GM19397 (cell line): ENCODE measurements at regions not wholly inside any gene's neighbourhood (a gene's known extent, or its start where the extent isn't known, plus 50 kb on each side); places are given as distances from the start of the nearest gene placed in this dataset.
"Not testable (repeated sequence)": the region's sequence is repeated elsewhere in the genome, so short reads cannot be mapped to it uniquely, and the experiment has no call there.

Experiments used
- ATAC-seq: cut with Tn5 transposase; IDR thresholded peaks from one replicate; pipeline ENCODE4 v1.9.1; 2021; ENCODE audit warnings: mild to moderate bottlenecking, moderate library complexity; ENCODE audit not compliant: unreplicated experiment

DNA sequence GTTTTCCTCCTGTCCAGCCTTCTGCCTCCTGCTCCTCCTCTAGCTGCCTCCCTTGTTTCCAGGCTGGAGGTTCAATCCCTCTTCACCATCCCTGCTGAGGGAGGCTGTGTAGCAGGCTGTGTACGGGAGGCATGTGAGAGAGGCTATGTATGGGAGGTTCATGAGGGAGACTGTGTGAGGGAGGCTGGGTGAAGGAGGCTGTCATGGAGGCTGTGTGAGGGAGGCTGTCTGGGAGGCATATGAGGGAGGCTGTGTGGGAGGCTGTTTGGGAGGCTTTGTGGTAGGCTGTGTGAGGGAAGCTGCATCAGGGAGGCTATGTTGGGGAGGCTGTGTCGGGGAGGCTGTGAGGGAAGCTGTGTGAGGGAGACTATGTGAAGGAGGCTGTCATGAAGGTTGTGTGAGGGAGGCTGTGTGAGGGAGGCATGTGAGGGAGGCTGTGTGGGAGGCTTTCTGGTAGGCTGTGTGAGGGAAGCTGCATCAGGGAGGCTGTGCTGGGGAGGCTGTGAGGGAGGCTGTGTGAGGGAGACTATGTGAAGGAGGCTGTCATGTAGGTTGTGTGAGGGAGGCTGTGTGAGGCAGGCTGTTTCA, 123.7 kb upstream of the RNF32 start:
- ATAC-seq: no peak

DNA sequence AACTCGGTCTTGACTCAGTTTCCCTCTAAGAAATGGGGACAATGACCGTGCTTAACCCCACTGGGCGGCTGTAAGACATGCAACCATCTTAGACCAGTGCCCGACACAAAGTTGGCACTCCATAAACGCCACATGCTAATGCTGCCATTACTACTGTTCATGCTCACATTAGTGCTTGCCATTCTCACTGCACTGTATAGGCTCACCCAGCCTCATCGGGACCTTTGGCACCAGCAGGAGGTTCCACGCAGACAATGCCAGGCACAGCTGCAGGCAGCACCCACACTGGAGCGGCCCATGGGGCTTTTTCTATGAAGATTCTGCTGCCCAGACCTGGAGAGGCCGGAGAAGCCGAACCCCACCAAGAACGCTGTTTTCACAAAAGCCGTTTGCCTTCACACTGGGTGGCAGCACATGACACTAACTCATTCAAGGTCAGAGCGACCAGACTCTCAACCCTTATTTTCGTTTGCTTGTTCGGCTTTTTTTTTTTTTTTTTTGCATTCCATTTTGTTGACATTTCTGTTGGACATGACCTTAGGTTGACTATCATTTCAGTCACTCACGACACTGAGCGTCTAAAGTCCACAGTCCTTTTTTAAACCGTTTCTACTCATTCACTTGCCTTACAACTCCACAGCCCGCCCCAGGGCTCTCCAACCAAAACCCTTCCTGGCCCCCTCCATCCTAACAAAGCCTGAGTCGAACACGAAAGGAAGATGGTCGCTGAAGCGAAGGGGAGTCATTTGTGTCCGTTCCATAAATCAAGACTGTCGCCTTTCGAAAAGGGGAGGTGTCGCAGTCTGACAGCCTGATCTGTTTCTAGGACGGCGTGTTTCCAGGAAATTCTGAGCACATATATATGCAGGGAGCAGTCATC, 124.4 kb upstream of the RNF32 start:
- ATAC-seq: no peak

DNA sequence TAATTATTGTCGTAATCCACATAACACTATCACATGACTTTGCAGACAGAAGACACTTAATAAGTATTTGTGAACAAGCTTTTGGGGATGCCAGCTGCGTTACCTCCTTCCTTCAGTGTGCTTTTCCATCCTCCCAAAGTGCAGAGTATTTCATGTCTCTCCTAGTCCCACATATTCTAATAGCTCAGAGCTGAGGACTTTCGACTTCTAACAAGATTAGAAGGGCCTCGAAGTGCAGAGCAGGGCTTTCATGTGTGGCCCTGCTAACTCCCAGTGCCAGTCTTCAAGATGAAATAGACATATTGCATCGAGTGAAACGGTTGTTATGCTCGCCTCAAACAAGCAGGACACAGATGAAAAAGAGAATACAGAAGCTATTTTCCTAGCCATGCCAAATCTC, 125.7 kb upstream of the RNF32 start:
- ATAC-seq: no peak

DNA sequence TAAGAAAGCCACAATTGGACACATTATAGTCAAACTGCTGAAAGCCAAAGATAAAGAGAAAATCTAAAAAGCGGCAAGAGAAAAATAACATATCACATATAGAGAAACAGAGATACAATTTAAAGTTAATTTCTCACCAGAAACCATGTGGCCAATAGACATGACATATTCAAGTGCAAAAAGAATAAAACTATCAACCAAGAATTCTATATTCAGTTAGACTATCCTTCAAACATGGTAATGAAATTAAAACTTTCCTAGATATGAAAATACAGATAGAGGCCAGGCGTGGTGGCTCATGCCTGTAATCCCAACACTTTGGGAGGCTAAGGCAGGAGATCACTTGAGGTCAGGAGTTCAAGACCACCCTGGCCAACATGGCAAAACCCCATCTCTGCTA, 129.1 kb upstream of the RNF32 start:
- no peak for ATAC-seq

DNA sequence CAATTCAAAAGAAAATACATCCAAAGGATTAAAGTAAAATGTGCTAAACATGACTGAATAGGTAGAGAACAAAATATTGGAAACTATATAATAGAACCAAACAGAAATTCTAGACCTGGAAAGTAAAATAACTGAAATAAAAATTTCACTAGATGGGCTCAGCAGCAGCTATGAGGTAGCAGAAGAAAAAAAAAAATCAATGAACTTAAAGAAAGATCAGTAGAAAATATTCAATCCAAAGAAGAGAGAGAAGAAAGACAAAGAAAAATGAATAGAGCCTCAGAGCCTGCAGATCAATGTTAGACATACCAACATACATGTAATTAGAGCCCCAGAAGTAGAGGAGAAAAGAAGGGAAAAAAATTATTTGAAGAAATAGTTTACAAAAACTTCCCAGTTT, 129.6 kb upstream of the RNF32 start:
- no peak for ATAC-seq

DNA sequence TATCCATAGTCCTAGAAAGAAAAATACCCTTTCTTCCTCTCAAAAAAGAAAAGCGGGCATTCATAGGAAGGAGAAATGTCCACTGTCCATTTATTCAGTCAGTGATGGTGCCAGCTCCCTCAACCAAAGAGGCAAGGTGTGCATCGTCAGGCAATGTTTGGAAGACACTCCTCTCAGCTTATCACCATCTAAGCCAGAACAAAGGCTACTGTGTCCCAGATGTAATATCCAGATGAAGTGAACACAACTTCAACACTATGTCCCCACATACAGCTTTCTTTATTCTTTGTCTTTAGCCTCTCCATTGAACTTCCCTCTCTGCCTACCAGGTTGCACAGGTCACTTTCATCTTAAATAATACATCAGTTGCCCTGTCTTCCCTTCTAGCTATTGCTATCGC, 131.4 kb upstream of the RNF32 start:
- ATAC-seq: no peak

DNA sequence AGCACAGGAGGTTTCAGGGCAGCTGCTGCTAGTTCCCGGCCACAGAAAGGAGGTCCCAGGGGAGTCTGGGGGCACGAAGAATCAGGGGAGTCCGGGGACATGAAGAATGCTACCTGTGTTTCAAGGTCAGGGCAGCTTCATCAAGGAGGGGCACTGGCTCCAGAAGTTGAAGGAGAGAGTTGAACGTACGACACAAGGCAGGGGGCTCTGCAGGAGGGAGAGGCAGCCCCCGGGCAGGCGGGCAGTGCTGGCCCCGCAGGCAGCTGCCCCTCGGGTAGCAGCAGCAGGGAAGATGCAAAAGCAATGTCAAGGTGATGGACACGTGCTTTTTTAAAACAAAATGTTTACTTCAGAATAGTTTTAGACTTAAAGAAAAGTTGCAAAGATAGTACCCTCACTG, 134.7 kb upstream of the RNF32 start:
- no peak for ATAC-seq

DNA sequence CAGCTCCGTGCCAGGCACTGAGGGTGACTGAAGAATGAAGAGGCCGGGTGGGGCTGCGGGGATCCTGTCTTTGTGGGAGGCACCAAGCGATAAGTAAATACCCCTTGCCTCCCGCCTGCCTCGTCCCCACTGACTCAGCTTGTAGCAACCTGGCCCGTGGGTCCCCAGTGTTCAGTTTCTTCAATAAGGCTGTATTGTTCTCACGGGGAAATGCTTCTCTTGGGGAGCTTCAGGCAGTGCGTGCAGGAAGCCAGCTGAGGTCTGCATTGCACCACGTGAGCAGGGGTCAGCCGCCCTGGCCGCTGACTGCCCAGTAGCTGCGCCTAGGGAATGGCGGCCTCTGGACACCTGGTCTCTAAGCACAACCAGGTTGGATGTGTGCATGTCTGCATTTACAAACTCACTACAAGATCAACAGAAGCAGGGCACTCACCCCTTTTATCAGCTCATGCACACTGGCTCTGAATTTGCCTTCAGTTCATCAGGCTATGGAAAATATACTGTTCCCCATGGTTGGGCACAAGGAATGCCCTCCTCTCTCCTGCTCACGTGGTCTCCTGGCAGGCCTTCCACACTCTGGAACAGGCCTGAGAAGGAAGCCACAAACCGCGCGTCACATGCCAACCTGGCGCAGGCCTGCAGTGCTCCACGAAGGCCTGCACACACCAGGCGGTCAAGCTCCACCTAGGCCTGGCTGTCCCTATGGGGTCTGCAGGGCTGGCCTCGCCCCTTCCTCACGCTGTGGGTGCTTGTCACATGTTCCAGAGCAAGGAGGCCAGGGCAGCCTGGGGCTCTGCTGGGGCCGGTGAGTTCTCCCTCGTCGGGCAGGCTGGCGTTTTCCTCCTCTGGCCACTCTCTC, 135.7 kb upstream of the RNF32 start:
- ATAC-seq: no peak

DNA sequence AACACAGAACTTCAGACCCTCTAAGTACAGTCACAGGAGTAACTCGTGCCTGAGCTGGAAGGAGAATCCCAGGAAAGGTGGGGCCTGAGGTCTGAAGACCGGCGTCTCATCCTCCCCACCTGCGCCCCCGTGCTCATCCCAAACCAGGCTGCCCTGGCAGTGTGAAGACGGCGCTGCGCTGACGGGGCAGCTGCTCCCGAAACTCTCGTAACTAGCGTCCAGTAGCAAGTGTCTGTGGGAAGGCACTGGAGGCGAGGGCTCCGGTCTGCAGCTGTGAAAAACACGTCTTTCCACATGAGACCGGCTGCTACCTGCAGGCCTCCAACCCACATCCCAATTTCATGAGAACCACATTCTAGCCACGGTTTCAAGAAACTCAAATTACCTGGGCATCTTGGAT, 136.6 kb upstream of the RNF32 start:
- ATAC-seq: no peak

DNA sequence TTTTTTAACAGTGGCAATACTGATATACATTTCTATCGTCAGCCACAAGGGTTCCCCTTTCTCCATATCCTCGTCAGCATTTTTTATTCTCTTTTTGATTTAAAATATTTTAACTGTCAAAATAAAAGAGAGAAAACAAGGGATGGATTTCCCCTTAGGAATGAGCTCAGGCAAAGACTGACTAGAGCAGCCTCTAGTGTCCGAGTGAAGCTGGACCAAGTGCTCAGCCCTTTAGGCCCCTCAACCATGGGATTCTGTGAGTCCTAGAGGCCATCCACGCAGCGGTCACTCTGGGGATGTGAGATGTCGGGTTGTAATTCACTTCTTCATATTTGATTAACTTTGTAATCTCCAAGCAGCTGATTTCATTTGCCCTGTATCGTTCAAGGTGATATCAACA, 137.4 kb upstream of the RNF32 start:
- ATAC-seq: no peak

DNA sequence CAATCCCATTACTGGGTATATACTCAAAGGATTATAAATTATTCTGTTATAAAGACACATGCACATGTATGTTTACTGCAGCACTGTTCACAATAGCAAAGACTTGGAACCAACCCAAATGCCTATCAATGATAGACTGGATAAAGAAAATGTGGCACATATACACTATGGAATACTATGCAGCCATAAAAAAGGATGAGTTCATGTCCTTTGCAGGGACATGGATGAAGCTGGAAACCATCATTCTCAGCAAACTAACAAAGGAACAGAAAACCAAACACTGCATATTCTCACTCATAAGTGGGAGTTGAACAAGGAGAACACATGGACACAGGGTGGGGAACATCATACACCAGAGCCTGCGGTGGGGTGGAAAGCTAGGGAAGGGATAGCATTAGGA, 138.8 kb upstream of the RNF32 start:
- not testable (repeated sequence) for ATAC-seq

DNA sequence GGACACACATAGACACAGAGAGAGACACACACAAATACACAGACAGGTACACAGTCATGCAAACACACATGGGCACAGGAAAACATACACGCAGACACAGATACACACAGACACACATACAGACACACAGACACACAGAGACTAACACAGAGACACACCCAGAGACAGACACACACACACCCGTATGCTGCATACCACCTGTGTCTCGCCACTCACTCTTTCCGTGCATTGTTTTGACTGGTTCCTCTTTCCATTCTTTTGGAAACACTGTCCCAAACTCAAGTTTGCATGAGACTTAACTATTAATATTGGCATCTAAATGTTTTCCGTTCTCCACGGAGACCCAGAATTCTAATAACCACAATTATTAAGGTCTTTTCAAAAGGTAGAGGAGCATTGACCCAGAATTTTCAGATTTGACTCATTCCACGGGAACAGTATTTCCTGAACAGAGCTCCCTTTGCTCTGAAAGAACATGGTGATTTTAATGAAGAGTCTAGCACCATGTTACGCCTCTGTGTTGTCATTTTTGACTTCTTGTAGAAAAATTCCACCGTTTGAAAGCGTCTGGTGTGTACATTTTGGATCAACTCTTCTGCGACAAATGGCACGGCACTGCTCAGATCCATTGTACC, 141.2 kb upstream of the RNF32 start:
- ATAC-seq: no peak

DNA sequence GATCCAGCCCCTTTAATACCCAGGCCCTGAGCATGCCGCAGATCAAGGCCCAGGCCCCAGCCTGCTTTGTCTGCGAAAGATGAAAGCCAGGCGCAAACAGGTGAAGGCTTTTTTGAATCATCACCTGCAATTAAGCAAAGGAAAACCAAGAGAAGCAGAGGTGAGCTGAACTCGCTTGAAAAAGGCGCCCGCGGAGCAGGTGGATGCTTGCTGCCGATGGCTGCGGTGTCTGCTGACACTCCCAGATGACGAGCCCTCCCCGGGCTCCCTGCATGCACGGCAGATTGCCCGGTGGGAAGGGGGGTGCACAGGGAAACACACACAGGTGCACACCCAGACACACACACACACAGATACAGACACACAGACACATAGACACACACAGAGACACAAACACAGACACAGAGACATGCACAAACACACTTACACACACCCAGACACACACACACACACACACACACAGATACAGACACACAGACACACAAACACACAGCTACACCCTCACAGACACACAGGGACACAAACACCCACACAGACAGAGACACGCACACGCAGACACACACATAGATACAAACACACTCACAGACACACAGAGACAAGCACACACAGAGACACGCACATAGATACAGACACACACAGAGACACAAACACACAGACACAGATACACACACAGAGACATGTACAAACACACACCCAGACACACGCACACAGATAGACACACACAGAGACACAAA, 142.6 kb upstream of the RNF32 start:
- ATAC-seq: no peak

DNA sequence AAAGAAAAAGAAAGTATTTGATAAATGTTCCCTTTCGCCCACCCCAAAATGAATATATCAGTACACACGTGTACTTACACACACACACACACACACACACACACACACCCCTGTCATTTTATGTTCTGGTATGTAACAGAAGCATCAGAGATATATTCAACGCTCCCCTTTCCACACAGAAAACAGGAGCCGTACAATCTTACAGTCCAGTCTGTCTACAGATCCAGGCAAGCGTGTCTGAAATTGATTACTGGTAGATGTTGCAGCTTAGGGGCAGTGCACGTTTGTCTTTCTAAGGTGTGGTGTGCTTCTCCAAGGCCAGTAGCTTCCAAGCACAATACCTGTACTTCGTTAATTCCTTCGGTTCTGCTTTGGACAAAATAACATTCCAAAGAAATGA, 143.7 kb upstream of the RNF32 start:
- ATAC-seq: no peak

DNA sequence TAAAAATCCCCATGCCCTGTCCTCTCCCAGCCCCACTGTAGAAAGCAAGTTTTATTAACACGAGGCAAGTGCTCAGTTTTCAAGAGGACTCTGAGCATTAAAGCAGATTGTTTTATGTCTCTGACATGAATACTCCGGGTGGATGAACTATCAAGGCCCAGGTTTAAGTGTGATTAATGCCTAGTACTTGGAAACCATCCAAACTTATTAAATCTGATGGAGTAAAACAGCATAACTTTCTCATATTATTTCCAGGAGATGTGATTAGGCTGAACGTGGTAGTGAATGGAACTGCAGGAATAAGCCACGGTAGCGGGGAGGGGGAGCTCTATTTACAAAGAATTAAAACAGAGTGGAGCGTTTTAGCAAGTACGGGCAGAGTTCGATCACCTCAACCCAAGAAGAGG, 144.2 kb upstream of the RNF32 start:
- no peak for ATAC-seq

DNA sequence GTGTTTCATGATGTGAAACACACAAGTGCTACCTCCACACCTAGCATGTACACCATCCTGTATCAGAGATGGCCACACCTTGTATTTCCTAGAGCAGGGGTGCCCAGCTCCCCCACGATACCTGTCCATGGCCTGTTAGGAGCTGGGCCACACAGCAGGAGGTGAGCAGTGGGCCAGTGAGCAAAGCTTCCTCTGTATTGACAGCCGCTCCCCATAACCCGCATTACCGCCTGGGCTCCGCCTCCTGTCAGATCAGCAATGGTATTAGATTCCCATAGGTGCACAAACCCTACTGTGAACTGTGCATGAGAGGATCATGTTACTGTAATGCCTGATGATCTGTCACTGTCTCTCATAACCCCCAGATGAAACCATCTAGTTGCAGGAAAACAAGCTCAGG, 145.6 kb upstream of the RNF32 start:
- no peak for ATAC-seq

DNA sequence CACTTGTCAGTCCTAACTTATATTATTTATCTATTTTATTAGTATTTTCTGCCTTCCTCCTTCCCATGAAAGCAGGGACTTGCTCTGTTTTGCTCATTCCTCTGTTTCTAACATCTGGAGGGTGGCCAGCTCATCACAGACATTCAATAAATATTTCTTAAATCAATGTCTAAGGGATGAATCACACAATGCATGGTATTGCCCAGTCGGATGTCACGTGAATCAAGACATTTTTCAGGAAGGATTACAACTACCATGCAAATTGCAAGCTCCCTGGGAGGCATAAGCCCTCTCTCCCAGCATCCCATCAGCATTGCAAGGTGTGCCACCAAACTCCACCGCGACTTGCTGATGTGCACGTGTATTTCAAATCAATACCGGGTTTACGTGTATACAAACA, 146.6 kb upstream of the RNF32 start:
- ATAC-seq: no peak

DNA sequence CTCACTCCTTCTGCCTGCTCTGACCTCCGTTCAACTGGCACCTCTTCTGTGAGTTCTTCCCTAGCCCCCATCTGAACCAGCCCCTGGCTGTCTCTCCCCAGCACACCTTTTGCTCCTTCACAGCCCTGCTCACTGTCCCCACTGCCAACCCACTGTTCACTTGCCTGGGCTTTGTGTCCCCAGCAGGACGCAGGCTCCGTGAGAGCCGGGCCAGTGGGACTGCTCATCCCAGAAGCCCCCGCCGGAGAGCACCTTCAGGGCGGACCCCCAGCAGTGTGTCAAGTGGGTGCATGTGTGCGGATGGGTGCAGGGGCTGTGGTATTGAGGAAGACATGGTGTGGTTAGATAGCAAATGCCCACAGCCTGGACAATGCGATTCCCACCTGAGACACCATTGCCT, 148.4 kb upstream of the RNF32 start:
- no peak for ATAC-seq

DNA sequence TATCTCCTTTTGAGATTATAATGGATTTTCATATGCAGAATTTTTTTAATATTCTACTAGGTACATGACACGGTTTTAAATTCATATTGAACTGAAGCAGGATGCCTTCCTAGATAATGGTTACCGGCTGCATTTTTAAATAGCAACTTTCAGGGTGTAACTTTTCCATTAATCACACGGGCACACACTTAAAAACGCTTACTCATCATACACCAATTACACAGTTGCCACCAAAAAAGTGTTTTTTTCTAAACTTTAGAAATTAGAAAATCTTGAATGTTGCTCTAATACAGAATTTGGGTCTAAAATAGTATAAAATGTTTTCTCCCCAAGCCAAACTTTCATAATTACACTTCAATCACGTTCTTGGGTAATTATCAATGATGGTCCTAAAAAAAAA, 149.1 kb upstream of the RNF32 start:
- no peak for ATAC-seq

DNA sequence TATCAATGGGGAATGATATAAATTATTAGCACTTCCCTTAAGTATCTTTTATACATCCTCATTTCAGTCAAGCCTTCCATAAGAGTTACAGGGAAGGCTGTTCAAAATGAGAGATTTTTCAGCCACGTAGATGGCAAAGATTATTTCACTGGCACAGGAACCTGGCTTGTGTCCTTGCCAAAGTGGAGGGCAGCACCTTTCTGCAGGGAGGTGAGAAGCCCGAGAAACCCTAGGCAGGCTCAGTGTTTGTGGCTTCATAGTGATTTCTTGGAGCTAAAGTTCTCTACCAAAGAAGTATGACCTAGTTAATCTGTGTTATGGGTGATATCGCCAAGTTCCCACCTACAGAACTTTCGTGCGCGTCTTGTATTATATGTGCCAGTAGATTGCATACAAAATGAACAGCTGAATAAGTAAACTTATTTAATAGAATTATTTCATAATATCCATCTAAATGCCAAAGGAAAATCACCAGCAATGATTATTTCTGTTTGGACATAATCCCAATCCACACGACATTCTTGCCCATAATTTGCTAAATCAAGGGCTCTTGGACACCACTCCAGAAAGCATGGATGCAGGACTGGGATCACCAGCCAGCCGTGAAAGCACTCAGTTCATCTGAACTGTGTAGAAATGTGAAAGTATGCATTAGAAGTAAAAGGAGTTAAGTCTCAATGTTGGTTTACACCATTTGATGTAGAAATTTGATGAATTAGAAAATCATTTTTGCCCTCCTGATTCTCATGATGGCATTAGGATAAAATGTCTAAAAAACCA, 150.4 kb upstream of the RNF32 start:
- ATAC-seq: no peak
